Caki2 (cell line): ENCODE measurements at regions not wholly inside any gene's neighbourhood (a gene's known extent, or its start where the extent isn't known, plus 50 kb on each side); places are given as distances from the start of the nearest gene placed in this dataset.
"Not testable (repeated sequence)": the region's sequence is repeated elsewhere in the genome, so short reads cannot be mapped to it uniquely, and the experiment has no call there.

ENCODE experiments used
- DNase-seq: peaks from one replicate; pipeline ENCODE4 v3.0.0-alpha.2; 2015; ENCODE audit warnings: low read depth
- in situ Hi-C: cut with HindIII; loops from 2 replicates; pipeline ENCODE4 v1.10.0; 2016; ENCODE audit warnings: low sequenced_read_pairs, low pct_unique_long_range_greater_than_20kb, mixed read lengths

- peak; percentile 94 for DNase-seq
- in situ Hi-C loops = no loop called here
Observed at GRCh38 chr2:223469270-223470046, 132.7 kb downstream of the SCG2 start.

- DNase-seq = no peak
- in situ Hi-C loops = no loop called here
Observed at GRCh38 chr2:223470602-223471001, 131.6 kb downstream of the SCG2 start.

- in situ Hi-C loops = no loop called here
- no peak for DNase-seq
Observed at GRCh38 chr2:223472771-223473170, 129.4 kb downstream of the SCG2 start.

DNA sequence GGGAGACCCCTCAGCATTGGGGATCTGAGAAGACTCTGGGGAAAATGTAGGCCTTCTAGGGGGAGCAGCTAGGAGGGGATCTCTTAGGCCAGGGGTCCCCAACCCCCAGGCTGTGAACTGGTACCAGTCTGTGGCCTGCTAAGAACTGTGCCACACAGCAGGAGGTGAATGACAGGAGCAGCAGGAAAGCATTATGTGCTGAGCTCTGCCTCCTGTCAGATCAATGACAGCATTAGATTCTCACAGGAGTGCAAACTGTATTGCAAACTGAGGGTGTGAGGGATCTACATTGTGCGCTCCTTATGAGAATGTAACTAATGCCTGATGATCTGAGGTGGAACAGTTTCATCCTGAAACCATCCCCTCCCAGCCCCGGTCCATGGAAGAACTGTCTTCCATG, 127.3 kb downstream of the SCG2 start:
- in situ Hi-C loops = no loop called here
- DNase-seq = no peak

GRCh38 chr2:223475901-223476300, 126.3 kb downstream of the SCG2 start:
- in situ Hi-C loops = no loop called here
- no peak for DNase-seq

DNA sequence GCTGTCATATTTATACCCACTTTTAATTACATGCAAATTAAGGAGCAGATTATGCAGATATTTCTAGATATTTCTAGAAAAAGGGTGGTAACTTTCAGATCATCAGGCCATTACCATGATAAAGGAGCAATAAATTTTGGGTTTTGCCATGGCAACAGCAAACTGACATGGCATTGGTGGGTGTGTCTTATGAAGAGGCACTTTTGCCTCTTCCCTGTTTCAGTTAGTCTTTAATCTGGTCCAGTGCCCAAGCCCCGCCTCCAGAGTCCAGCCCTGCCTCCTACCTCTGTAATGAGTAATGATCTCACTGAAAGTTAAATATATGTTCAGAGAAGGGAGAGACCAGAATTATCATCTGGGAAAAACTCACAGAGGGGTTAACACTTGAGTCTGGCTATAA, 124.8 kb downstream of the SCG2 start:
- peak; percentile 61 for DNase-seq
- in situ Hi-C loops = no loop called here

DNA sequence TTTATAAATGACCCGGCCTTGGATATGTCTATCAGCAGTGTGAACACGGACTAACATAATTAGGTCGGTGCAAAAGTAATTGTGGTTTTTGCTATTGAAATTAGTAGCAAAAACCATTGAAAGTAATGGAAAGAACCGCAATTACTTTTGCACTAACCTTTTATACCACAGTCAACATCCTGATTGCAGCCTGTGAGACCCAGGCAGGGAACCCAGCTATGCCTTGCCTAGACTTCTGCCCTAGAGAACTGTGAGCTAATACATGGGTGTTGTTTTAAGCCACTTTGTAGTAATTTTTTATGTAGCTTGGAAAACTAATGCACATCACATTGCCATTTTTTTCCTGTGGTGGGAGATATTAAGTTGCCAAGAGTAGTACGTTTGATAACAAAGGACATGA, 120.7 kb downstream of the SCG2 start:
- no peak for DNase-seq
- in situ Hi-C loops = no loop called here

- DNase-seq = peak; percentile 22
- in situ Hi-C loops = no loop called here
Observed at GRCh38 chr2:223486751-223487150, 115.4 kb downstream of the SCG2 start.

- no peak for DNase-seq
Observed at GRCh38 chr2:223487214-223487846, 114.8 kb downstream of the SCG2 start.

DNA sequence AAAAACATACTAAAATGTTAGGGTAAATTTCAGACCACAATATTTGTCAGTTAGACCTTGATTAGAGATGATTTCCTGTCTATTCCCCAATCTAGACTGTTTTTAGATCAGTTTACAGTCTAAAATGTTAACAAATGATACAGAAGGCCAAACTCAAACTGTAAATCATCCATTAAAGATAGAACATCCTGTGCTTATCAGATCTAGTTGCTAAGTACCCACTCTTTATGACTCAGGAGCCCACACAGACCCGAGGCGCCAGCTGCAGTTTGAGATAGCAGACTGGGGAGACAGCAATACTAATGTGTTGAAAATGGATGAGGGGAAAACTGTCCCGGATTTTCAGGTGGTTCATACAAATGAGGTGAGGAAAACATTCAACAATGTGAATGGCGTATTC, 113.3 kb downstream of the SCG2 start:
- peak; percentile 12 for DNase-seq
- in situ Hi-C loops = no loop called here

More at GRCh38 chr2:223487214-223487846, 114.8 kb downstream of the SCG2 start:
- in situ Hi-C loops = no loop called here

GRCh38 chr2:223494496-223494895, 107.7 kb downstream of the SCG2 start:
- in situ Hi-C loops = no loop called here
- DNase-seq = peak; percentile 12

- in situ Hi-C loops = no loop called here
- no peak for DNase-seq
Observed at GRCh38 chr2:223494942-223495341, 107.2 kb downstream of the SCG2 start.

GRCh38 chr2:223496853-223497252, 105.3 kb downstream of the SCG2 start:
- DNase-seq, in situ Hi-C loops: not testable (repeated sequence)

DNA sequence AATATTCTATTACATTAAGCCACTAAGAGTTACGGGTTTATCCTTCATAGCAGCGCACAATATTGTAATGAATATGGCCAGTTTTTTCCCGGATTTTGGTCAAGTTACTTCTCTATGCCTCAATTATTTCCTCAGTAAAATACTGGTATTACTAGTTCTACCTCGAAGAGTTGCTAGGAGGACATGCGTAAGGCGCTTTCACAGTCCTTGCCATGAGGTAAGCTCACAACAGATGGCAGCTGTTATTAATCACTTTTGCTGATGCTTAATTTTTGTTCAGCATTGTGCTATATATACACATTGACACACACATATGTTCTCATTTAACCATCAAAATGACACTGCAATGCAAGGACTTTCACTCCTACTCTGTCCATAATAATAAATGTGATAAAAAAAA, 101.5 kb downstream of the SCG2 start:
- DNase-seq = no peak
- in situ Hi-C loops = no loop called here

- DNase-seq = no peak
- in situ Hi-C loops = no loop called here
Observed at GRCh38 chr2:223501641-223502040, 100.5 kb downstream of the SCG2 start.

DNA sequence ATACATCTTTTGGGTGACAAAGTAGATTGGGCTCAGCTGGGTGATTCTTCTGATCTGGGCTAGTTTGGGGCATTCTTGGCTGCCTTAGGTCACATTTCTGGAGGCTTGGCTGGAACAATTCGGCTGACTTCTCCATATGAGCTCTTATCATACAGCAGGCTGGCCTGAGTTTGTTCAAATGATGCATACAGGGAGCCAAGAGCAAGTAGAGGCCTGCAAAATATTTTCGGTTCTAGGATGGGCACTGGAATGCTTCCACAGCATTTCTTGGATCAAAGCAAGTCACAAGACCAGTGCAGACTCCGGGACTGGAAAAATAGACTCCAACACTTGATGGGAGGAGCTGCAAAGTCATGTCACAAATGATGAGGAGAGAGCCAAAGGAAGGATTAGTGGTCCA, 98.4 kb downstream of the SCG2 start:
- DNase-seq = no peak
- in situ Hi-C loops = no loop called here

- DNase-seq = no peak
- in situ Hi-C loops = no loop called here
Observed at GRCh38 chr2:223508372-223508771, 93.8 kb downstream of the SCG2 start.

DNA sequence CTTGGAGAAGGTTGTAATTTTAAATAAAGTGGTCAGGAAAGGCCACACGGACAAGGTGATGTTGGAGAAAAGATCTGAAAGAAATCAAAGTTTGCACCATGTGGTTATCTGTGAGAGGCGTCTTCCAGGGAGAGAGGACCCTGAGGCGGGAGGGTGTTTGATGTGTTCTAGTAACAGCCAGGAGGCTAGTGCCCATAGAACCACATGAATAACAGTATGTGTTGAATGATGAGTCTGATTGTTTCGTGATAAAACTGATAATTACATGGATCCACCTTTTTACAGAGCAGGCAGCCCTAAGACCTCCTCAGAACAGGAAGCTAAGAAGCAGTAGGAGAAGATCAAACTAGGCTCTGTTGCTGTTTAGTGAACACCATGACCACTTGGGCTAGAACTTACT, 91.4 kb downstream of the SCG2 start:
- DNase-seq = no peak
- in situ Hi-C loops = no loop called here

DNA sequence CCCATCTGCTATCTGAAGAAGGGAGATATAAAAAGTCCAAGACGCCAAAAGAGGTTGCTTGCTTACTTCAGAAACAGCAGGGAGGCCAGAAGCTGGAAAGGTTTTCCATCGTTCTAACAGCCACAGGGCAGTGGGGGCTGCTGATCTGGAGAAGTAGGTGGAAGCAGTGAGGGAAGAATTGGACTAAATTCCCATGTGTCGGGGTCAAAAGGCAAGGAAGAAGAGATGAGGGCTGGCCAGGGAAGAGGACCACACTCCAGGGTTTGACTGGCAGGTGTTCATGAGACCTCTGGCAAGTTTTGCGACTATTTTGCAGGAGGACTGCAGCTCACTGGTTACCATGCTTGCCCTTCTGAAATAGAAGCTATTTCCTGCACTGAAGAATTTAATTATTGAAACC, 91.0 kb downstream of the SCG2 start:
- DNase-seq = no peak
- in situ Hi-C loops = no loop called here
